Neutrophil (primary cell): ENCODE measurements at regions not wholly inside any gene's neighbourhood (a gene's known extent, or its start where the extent isn't known, plus 50 kb on each side); places are given as distances from the start of the nearest gene placed in this dataset.

ENCODE experiments used
- H3K27ac ChIP-seq: fragments of 200-600 bp; sonication (generic); 2 replicates; pipeline ENCODE4 v1.5.1; 2016; ENCODE audit warnings: mild to moderate bottlenecking, moderate library complexity
- H3K27me3 ChIP-seq: fragments of 200-600 bp; sonication (generic); 2 replicates; pipeline ENCODE4 v1.6.0; 2016; ENCODE audit warnings: mild to moderate bottlenecking
- H3K36me3 ChIP-seq: fragments of 200-600 bp; sonication (generic); 2 replicates; pipeline ENCODE4 v1.5.1; 2017
- H3K4me1 ChIP-seq, 2 experiments: fragments of 200-600 bp in 1 of 2; sonication (generic) in 1 of 2; 1 replicate in 1 of 2; 2 replicates in 1 of 2; pipeline versions ENCODE4 v1.5.1 to v1.6.1; 2013 to 2016; ENCODE audit warnings: low read depth in 1 of 2, low read length in 1 of 2, mild to moderate bottlenecking in 1 of 2, moderate library complexity in 1 of 2; ENCODE audit not compliant: control insufficient read depth in 1 of 2, insufficient read depth in 1 of 2
- H3K4me3 ChIP-seq, 2 experiments: fragments of 200-600 bp in 1 of 2; sonication (generic) in 1 of 2; 1 replicate in 1 of 2; 2 replicates in 1 of 2; pipeline ENCODE4 v1.5.1; 2013 to 2016; ENCODE audit warnings: low read depth in 1 of 2, low read length in 1 of 2, mild to moderate bottlenecking in 1 of 2, moderate library complexity in 1 of 2
- H3K9me3 ChIP-seq: fragments of 200-600 bp; sonication (generic); 2 replicates; pipeline ENCODE4 v1.5.1; 2016
- TF ChIP-seq, protein P1 (sequence below): fragments of 200-600 bp; sonication (generic); IDR thresholded peaks from 2 replicates; pipeline ENCODE4 v1.5.1; 2016; ENCODE audit warnings: antibody characterized with exemption

DNA sequence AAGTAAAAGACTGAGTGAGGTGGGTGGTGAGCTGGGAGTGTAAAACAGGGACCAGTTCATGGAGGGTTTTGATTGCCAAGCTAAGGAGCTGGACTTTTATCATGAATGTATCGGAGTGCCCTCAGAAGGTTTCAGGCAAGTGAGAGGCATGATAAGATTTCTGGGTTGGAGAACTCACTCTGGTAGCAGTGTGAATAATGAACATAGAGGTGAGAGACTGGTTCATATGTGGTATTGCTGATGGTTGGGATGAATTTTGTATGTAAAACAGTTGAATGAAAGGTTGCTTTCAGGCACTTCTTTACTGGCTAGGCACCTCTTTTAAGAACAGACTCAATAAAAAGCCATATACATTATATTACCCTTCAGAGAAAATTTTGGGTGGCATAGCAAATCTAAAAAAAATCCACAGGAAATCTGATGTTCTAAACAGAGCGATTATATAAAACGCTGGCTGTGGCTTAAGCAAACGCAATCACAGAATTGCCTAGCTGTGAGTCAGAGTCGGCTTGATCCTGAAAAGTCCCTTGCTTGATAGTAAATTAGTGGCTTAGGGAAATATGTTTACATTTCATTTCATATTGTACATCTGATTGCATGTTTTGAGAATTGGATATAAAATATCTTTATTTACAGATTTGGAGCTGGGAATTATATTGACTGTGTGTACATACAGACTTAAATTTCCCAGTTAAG is 92.9 kb upstream of the HDAC9 start:
- TF ChIP-seq, protein P1, sequence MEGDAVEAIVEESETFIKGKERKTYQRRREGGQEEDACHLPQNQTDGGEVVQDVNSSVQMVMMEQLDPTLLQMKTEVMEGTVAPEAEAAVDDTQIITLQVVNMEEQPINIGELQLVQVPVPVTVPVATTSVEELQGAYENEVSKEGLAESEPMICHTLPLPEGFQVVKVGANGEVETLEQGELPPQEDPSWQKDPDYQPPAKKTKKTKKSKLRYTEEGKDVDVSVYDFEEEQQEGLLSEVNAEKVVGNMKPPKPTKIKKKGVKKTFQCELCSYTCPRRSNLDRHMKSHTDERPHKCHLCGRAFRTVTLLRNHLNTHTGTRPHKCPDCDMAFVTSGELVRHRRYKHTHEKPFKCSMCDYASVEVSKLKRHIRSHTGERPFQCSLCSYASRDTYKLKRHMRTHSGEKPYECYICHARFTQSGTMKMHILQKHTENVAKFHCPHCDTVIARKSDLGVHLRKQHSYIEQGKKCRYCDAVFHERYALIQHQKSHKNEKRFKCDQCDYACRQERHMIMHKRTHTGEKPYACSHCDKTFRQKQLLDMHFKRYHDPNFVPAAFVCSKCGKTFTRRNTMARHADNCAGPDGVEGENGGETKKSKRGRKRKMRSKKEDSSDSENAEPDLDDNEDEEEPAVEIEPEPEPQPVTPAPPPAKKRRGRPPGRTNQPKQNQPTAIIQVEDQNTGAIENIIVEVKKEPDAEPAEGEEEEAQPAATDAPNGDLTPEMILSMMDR: no peak
- H3K4me3 ChIP-seq: no peak overlapping the region

DNA sequence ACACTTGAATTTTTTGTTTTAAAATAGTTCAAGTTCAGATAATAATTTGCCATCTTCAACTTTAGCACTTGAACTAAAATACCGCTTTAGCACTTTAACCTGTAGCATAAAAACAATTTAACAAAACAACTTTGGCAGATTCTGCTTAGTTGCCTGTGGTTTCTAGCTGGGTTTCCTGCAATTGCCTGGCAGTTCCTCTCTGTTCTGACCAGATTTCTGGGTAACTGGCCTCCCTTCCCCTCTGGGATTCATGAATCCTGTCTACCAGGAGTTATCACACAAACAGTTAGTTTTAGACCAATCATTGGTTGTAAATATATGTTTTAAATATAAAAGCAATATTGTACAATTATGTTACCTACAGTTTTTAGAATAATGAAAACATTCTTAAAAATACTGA is 89.8 kb upstream of the HDAC9 start:
- TF ChIP-seq, protein P1: no peak
- Histone ChIP-seq H3K27me3 (no peaks in the 10 kb centered on the region), H3K36me3 (no peaks in the 10 kb centered on the region), H3K27ac (no peak overlapping the region), H3K4me3 (no peak overlapping the region), H3K9me3 (no peaks in the 10 kb centered on the region), H3K4me1 (no peaks in the 10 kb centered on the region)

More for the DNA sequence above, 92.9 kb upstream of the HDAC9 start:
- H3K9me3 ChIP-seq: no peaks in the 10 kb centered on the region
- no peaks in the 10 kb centered on the region for H3K4me1 ChIP-seq
- no peaks in the 10 kb centered on the region for H3K36me3 ChIP-seq
- H3K27me3 ChIP-seq: no peaks in the 10 kb centered on the region
- H3K27ac ChIP-seq: no peak overlapping the region

DNA sequence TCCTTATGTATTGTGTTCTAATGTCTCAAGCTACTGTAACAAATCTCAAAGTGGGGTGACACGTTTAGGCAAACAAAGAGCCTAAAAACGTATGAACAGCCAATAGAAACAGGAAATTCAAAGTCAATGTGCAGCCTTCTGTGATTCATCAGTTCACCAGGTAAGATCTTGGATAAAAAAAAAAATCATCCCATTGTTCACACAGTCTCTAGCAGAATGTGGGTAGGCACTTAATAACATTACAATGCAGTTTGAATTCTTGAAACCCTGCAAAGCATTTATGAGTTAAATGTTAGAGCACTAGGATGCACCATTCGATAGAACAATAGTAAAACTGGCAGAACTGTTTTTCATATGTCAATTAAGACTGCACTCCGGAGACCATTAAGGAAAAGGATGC is 88.2 kb upstream of the HDAC9 start:
- no peaks in the 10 kb centered on the region for H3K27me3 ChIP-seq
- H3K27ac ChIP-seq: no peak overlapping the region
- no peaks in the 10 kb centered on the region for H3K4me1 ChIP-seq
- H3K36me3 ChIP-seq: no peaks in the 10 kb centered on the region
- H3K9me3 ChIP-seq: no peaks in the 10 kb centered on the region
- H3K4me3 ChIP-seq: no peak overlapping the region
- TF ChIP-seq, protein P1: no peak

DNA sequence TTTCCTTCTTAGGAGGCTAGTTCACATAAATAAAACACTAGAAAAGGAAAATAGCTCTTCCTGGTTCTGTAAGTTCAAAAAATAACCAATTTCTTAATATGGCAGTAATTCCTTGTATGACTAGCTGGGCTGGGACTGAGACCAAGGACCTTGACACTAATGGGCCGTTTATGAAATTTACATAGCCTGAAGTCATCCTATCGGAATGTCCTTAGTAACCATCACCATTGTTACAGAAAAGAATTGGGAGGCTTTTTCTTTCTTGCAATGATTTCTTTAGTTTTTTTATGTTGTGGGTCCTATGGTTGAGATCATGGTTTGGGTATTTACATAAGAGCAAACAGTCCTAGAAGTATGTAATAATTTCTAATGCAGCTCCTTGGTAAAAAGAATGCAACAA is 87.1 kb upstream of the HDAC9 start:
- H3K27me3 ChIP-seq: no peaks in the 10 kb centered on the region
- no peaks in the 10 kb centered on the region for H3K4me1 ChIP-seq
- TF ChIP-seq, protein P1: no peak
- no peak overlapping the region for H3K4me3 ChIP-seq
- H3K27ac ChIP-seq: no peak overlapping the region
- no peaks in the 10 kb centered on the region for H3K36me3 ChIP-seq
- no peaks in the 10 kb centered on the region for H3K9me3 ChIP-seq

DNA sequence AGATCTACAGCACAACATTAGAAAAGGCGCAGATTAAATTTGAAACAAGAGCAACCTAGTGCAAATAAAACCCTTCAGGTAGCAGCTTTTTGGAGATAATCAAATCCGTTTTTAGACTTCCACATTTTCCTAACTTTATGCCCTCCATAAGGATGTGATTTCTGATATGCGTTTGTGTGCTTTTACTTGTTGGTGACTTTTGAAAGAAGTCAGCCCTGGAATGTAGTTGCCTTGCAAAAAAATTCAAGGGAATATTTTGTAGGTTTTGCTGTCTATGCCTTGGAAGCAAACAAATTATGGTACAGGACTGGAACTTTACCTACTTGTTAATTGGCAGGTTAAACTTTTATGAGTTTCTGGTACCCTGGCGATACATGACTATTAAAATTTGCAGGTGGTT is 86.7 kb upstream of the HDAC9 start:
- Histone ChIP-seq H3K27me3 (no peaks in the 10 kb centered on the region), H3K36me3 (no peaks in the 10 kb centered on the region), H3K9me3 (no peaks in the 10 kb centered on the region), H3K4me1 (no peaks in the 10 kb centered on the region), H3K4me3 (no peak overlapping the region), H3K27ac (no peak overlapping the region)
- TF ChIP-seq, protein P1: no peak
